Astrocyte (in vitro differentiated cells and primary cell): ENCODE measurements at regions not wholly inside any gene's neighbourhood (a gene's known extent, or its start where the extent isn't known, plus 50 kb on each side); places are given as distances from the start of the nearest gene placed in this dataset.

ENCODE experiments used
- DNase-seq: peaks from one replicate; pipeline ENCODE4 v3.0.0-alpha.2; 2010; ENCODE audit warnings: low read depth
- FAIRE-seq: peaks from 2 replicates; lab custom pipeline; 2011; peaks lifted over from hg19 to GRCh38; lab: Jason Lieb, UNC
- H2AFZ ChIP-seq: 2 replicates; pipeline ENCODE4 v1.6.0; 2012; ENCODE audit warnings: low read depth, low read length, inconsistent platforms
- H3K27ac ChIP-seq: 2 replicates; pipeline ENCODE4 v1.5.1; 2011; ENCODE audit warnings: low read depth, low read length, inconsistent platforms
- H3K27me3 ChIP-seq: 2 replicates; pipeline ENCODE4 v1.6.0; 2011; ENCODE audit warnings: low read length, inconsistent platforms; ENCODE audit not compliant: insufficient read depth
- H3K36me3 ChIP-seq: 2 replicates; pipeline ENCODE4 v1.5.1; 2011; ENCODE audit warnings: low read length, inconsistent platforms; ENCODE audit not compliant: insufficient read depth
- H3K4me1 ChIP-seq: 2 replicates; pipeline ENCODE4 v1.5.1; 2011; ENCODE audit warnings: low read length, inconsistent platforms; ENCODE audit not compliant: insufficient read depth
- H3K4me2 ChIP-seq: 2 replicates; pipeline ENCODE4 v1.6.0; 2012; ENCODE audit warnings: low read length, inconsistent platforms
- H3K4me3 ChIP-seq: 2 replicates; pipeline ENCODE4 v1.5.1; 2011; ENCODE audit warnings: low read depth, mild to moderate bottlenecking, low read length, inconsistent platforms; ENCODE audit not compliant: insufficient read depth
- H3K79me2 ChIP-seq: 2 replicates; pipeline ENCODE4 v1.6.0; 2012; ENCODE audit warnings: mild to moderate bottlenecking, low read length, inconsistent platforms; ENCODE audit not compliant: insufficient read depth
- H3K9ac ChIP-seq: 2 replicates; pipeline ENCODE4 v1.6.0; 2012; ENCODE audit warnings: mild to moderate bottlenecking, low read length, inconsistent platforms
- H3K9me3 ChIP-seq: 2 replicates; pipeline ENCODE4 v1.5.1; 2012; ENCODE audit warnings: low read depth, mild to moderate bottlenecking, low read length, inconsistent platforms; ENCODE audit not compliant: insufficient read depth
- H4K20me1 ChIP-seq: 2 replicates; pipeline ENCODE4 v1.6.0; 2012; ENCODE audit warnings: low read length, inconsistent platforms; ENCODE audit not compliant: insufficient read depth
- H3K27ac Mint-ChIP-seq: one replicate; pipeline ENCODE4 v1.8.0; 2021; ENCODE audit warnings: mild to moderate bottlenecking, mixed read lengths; ENCODE audit not compliant: unreplicated experiment
- H3K27me3 Mint-ChIP-seq: one replicate; pipeline ENCODE4 v1.8.0; 2021; ENCODE audit warnings: low read depth, mixed read lengths; ENCODE audit not compliant: unreplicated experiment
- H3K36me3 Mint-ChIP-seq: one replicate; pipeline ENCODE4 v1.8.0; 2021; ENCODE audit warnings: low read depth, mixed read lengths; ENCODE audit not compliant: unreplicated experiment
- H3K4me1 Mint-ChIP-seq: one replicate; pipeline ENCODE4 v1.8.0; 2021; ENCODE audit warnings: low read depth, mixed read lengths; ENCODE audit not compliant: unreplicated experiment
- H3K4me3 Mint-ChIP-seq: one replicate; pipeline ENCODE4 v1.8.0; 2021; ENCODE audit warnings: mild to moderate bottlenecking, moderate library complexity, mixed read lengths; ENCODE audit not compliant: unreplicated experiment
- H3K9me3 Mint-ChIP-seq: one replicate; pipeline ENCODE4 v1.8.0; 2021; ENCODE audit warnings: mild to moderate bottlenecking, mixed read lengths; ENCODE audit not compliant: unreplicated experiment
- CTCF ChIP-seq: IDR thresholded peaks from 2 replicates; pipeline ENCODE4 v1.5.1; 2011; ENCODE audit warnings: low read depth, mild to moderate bottlenecking, inconsistent platforms, low read length, moderate library complexity; ENCODE audit not compliant: insufficient read depth
- EZH2 ChIP-seq: IDR thresholded peaks from 2 replicates; pipeline ENCODE4 v1.6.1; 2012; ENCODE audit warnings: mild to moderate bottlenecking, low read length, inconsistent platforms; ENCODE audit not compliant: insufficient read depth

- Histone ChIP-seq H3K9me3 (no peaks in the 10 kb centered on the region), H3K9ac (no peak overlapping the region), H3K79me2 (no peaks in the 10 kb centered on the region), H4K20me1 (no peaks in the 10 kb centered on the region), H3K4me3 (no peak overlapping the region), H3K27me3 (no peaks in the 10 kb centered on the region), H3K4me1 (no peaks in the 10 kb centered on the region), H2AFZ (no peak overlapping the region), H3K36me3 (no peaks in the 10 kb centered on the region), H3K4me2 (no peak overlapping the region), H3K27ac (no peak overlapping the region)
- DNase-seq, result no peak
- no peak for FAIRE-seq
- H3K4me1 Mint-ChIP-seq, result no peaks in the 10 kb centered on the region
- peaks cover 3% of the 10 kb centered on the region for H3K27me3 Mint-ChIP-seq
- H3K27ac Mint-ChIP-seq, result no peak overlapping the region
- no peak overlapping the region for H3K4me3 Mint-ChIP-seq
- H3K9me3 Mint-ChIP-seq, result no peaks in the 10 kb centered on the region
- no peaks in the 10 kb centered on the region for H3K36me3 Mint-ChIP-seq
- TF ChIP-seq CTCF (no peak), EZH2 (no peak)
Measured at GRCh38 chr4:24013668-24014422, 124.0 kb upstream of the PPARGC1A start.

- no peak for FAIRE-seq
- no peak overlapping the region for H3K4me2 ChIP-seq
Measured at GRCh38 chr4:24010994-24011393, 121.1 kb upstream of the PPARGC1A start.

More at GRCh38 chr4:24010994-24011393, 121.1 kb upstream of the PPARGC1A start:
- TF ChIP-seq EZH2 (no peak), CTCF (no peak)
- Mint-ChIP-seq H3K4me1 (peaks cover 6% of the 10 kb centered on the region), H3K27ac (no peak overlapping the region), H3K9me3 (no peaks in the 10 kb centered on the region), H3K27me3 (peaks cover 3% of the 10 kb centered on the region), H3K36me3 (no peaks in the 10 kb centered on the region), H3K4me3 (no peak overlapping the region)
- no peak for DNase-seq
- no peaks in the 10 kb centered on the region for H3K79me2 ChIP-seq
- H3K9me3 ChIP-seq, result no peaks in the 10 kb centered on the region
- H3K4me3 ChIP-seq, result no peak overlapping the region
- no peaks in the 10 kb centered on the region for H3K27me3 ChIP-seq
- H3K4me1 ChIP-seq, result no peaks in the 10 kb centered on the region
- H3K9ac ChIP-seq, result no peak overlapping the region
- no peaks in the 10 kb centered on the region for H4K20me1 ChIP-seq
- no peaks in the 10 kb centered on the region for H3K36me3 ChIP-seq
- no peak overlapping the region for H2AFZ ChIP-seq
- H3K27ac ChIP-seq, result no peak overlapping the region
